A673 (cell line): ENCODE measurements at regions not wholly inside any gene's neighbourhood (a gene's known extent, or its start where the extent isn't known, plus 50 kb on each side); places are given as distances from the start of the nearest gene placed in this dataset.
A peak's percentile ranks its signal among the peaks of the same experiment; 100 is the strongest.

Experiments
- BruUV-seq: library from RNA; stranded (reverse); fragments of 400-500 nt; replicated peaks from 2 replicates; lab custom pipeline; 2021; lab: Mats Ljungman, UMichigan
- CTCF ChIA-PET: fragments of 300-600 bp; sonication (Branson Sonifier 250); formaldehyde crosslinking; loops from one replicate; lab custom pipeline; 2022; ENCODE audit warnings: antibody characterized with exemption; lab: Charles Lee
- POLR2A ChIA-PET: fragments of 300-600 bp; sonication (Branson Sonifier 250); formaldehyde crosslinking; loops from one replicate; lab custom pipeline; 2022; ENCODE audit warnings: antibody characterized with exemption; ENCODE audit not compliant: low non-redundant PET; lab: Charles Lee
- DNase-seq: peaks from one replicate; pipeline ENCODE4 v3.0.0-alpha.2; 2015; ENCODE audit warnings: low spot score
- H3K27ac ChIP-seq: fragments of 200-600 bp; sonication (generic); 2 replicates; pipeline ENCODE4 v1.5.1; 2016; ENCODE audit warnings: mixed run types, low read depth, mild to moderate bottlenecking, mixed read lengths, antibody characterized with exemption, low read length; ENCODE audit not compliant: poor library complexity, severe bottlenecking
- H3K27me3 ChIP-seq: fragments of 200-600 bp; sonication (generic); replicated peaks from 2 replicates; pipeline ENCODE4 v1.6.1; 2017; ENCODE audit warnings: mixed run types, low read depth, mild to moderate bottlenecking, mixed read lengths, antibody characterized with exemption, low read length; ENCODE audit not compliant: insufficient read depth, poor library complexity
- H3K36me3 ChIP-seq: fragments of 200-600 bp; sonication (generic); 2 replicates; pipeline ENCODE4 v1.6.1; 2016; ENCODE audit warnings: mixed run types, mild to moderate bottlenecking, mixed read lengths, antibody characterized with exemption, low read length; ENCODE audit not compliant: insufficient read depth, poor library complexity, severe bottlenecking
- H3K4me1 ChIP-seq: fragments of 200-600 bp; sonication (generic); 2 replicates; pipeline ENCODE4 v1.6.1; 2017; ENCODE audit warnings: mixed run types, mild to moderate bottlenecking, mixed read lengths, antibody characterized with exemption, low read length; ENCODE audit not compliant: insufficient read depth, poor library complexity, severe bottlenecking
- H3K4me3 ChIP-seq: fragments of 200-600 bp; sonication (generic); 2 replicates; pipeline ENCODE4 v1.5.1; 2016; ENCODE audit warnings: low read depth, mixed run types, mild to moderate bottlenecking, mixed read lengths, low read length; ENCODE audit not compliant: poor library complexity, severe bottlenecking
- H3K9me3 ChIP-seq: fragments of 200-600 bp; sonication (generic); 2 replicates; pipeline ENCODE4 v1.6.1; 2016; ENCODE audit warnings: mixed run types, low read depth, mild to moderate bottlenecking, mixed read lengths, antibody characterized with exemption, low read length; ENCODE audit not compliant: poor library complexity, severe bottlenecking
- EZH2 ChIP-seq: fragments of 200-600 bp; sonication (generic); IDR thresholded peaks from 2 replicates; pipeline ENCODE4 v1.6.1; 2017; ENCODE audit warnings: borderline replicate concordance, low read depth, mild to moderate bottlenecking, mixed read lengths, antibody characterized with exemption, low read length; ENCODE audit not compliant: poor library complexity, severe bottlenecking
- intact Hi-C: fragments of 100-400 bp; cut with micrococcal nuclease; formaldehyde crosslinking; loops from one replicate; pipeline ENCODE4 v1.10.0; 2022; ENCODE audit not compliant: unreplicated experiment
- TF ChIP-seq, protein P1 (sequence below): fragments of 300-800, 200-600 bp; sonication (generic); conservative IDR thresholded peaks from 2 replicates; pipeline ENCODE4 v1.5.1; 2017; ENCODE audit warnings: low read depth, mild to moderate bottlenecking, antibody characterized with exemption, low read length, moderate library complexity, mixed read lengths

DNA sequence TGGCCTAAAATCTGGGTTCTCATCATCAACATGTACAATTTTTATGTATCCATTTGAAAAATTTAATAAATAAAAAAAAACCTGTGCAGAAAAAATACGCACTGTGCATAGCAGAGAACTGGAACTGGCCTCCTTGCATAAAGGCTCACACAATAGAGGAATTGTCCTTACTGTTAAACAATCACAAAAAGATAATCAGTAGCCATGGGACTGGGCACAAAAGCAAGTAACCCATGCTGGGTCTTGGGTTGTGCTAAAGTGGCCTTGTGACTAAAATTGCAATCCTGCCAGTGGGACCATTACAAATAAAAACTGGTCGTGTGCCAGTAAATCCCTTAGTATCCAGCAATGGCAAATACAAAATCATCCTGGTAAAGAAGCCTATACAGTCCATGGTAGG is 1646.6 kb downstream of the MAT2B start:
- CTCF ChIA-PET = no interaction called here
- H3K4me3 ChIP-seq = no peak overlapping the region
- BruUV-seq = no TSS peak
- TF ChIP-seq EZH2 = no peak
- TF ChIP-seq, protein P1, sequence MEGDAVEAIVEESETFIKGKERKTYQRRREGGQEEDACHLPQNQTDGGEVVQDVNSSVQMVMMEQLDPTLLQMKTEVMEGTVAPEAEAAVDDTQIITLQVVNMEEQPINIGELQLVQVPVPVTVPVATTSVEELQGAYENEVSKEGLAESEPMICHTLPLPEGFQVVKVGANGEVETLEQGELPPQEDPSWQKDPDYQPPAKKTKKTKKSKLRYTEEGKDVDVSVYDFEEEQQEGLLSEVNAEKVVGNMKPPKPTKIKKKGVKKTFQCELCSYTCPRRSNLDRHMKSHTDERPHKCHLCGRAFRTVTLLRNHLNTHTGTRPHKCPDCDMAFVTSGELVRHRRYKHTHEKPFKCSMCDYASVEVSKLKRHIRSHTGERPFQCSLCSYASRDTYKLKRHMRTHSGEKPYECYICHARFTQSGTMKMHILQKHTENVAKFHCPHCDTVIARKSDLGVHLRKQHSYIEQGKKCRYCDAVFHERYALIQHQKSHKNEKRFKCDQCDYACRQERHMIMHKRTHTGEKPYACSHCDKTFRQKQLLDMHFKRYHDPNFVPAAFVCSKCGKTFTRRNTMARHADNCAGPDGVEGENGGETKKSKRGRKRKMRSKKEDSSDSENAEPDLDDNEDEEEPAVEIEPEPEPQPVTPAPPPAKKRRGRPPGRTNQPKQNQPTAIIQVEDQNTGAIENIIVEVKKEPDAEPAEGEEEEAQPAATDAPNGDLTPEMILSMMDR = no peak
- H3K27ac ChIP-seq = no peak overlapping the region
- no peaks in the 10 kb centered on the region for H3K36me3 ChIP-seq
- intact Hi-C loops = no loop called here
- no peak for DNase-seq
- no peaks in the 10 kb centered on the region for H3K27me3 ChIP-seq
- POLR2A ChIA-PET = no interaction called here
- H3K9me3 ChIP-seq = no peaks in the 10 kb centered on the region
- no peaks in the 10 kb centered on the region for H3K4me1 ChIP-seq

DNA sequence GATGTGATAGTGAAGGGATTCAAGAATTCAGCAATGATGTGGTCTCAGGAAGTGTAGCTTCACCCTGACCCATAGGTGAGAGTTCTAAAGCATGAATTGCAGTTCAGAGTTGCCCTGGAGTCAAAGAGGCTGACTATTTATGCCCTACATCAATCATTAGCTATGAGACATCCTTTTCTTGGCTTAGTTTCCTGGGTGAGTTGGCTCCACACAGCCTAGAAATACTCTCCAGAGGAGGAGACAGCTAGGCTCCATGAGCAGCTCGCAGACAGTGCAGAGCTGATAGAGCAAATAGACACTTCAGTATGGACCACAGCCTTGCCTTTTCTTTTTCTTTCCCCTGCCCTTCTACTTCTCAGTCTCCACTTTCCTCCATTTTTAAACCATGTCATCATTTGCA is 1651.8 kb downstream of the MAT2B start:
- POLR2A ChIA-PET = no interaction called here
- no peak overlapping the region for H3K4me3 ChIP-seq
- no peaks in the 10 kb centered on the region for H3K4me1 ChIP-seq
- no peaks in the 10 kb centered on the region for H3K36me3 ChIP-seq
- CTCF ChIA-PET = no interaction called here
- intact Hi-C loops = no loop called here
- no peaks in the 10 kb centered on the region for H3K27me3 ChIP-seq
- H3K9me3 ChIP-seq = no peaks in the 10 kb centered on the region
- BruUV-seq = no TSS peak
- no peak overlapping the region for H3K27ac ChIP-seq
- TF ChIP-seq EZH2 = no peak
- TF ChIP-seq, protein P1 = no peak
- no peak for DNase-seq

GRCh38 chr5:165161204-165161603 is 1655.8 kb downstream of the MAT2B start:
- Histone ChIP-seq H3K27me3 (no peaks in the 10 kb centered on the region), H3K4me3 (no peak overlapping the region), H3K27ac (no peak overlapping the region), H3K9me3 (no peaks in the 10 kb centered on the region), H3K36me3 (no peaks in the 10 kb centered on the region), H3K4me1 (no peaks in the 10 kb centered on the region)
- ChIA-PET CTCF (no interaction called here), POLR2A (no interaction called here)
- BruUV-seq = no TSS peak
- intact Hi-C loops = no loop called here
- peak; percentile 25 for DNase-seq
- no peak for TF ChIP-seq EZH2
- TF ChIP-seq, protein P1 = peak; percentile 29; the same call in 1 of the 2 replicates
